Gastroesophageal sphincter (tissue), 3 donors: ENCODE measurements at regions not wholly inside any gene's neighbourhood (a gene's known extent, or its start where the extent isn't known, plus 50 kb on each side); places are given as distances from the start of the nearest gene placed in this dataset.

ENCODE experiments used
- CTCF ChIP-seq, 4 experiments: fragments of 200-600 bp in 2 of 4; fragments of 450-650 bp in 2 of 4; sonication (generic) in 1 of 4; IDR thresholded peaks; one replicate each; pipeline ENCODE4 v1.5.1; 2017 to 2019; ENCODE audit warnings: antibody characterized with exemption in 4 of 4, mild to moderate bottlenecking in 2 of 4, moderate library complexity in 2 of 4
- POLR2AphosphoS5 ChIP-seq: sonication (generic); formaldehyde crosslinking; IDR thresholded peaks from one replicate; pipeline ENCODE4 v1.6.1; 2017; ENCODE audit warnings: antibody characterized with exemption

- TF ChIP-seq CTCF (IDR thresholded peaks at IDR 0.05) (no peak), POLR2AphosphoS5 (no peak)
Measured at GRCh38 chr10:109317746-109318366, 605.5 kb downstream of the XPNPEP1 start.
